GM12872 (cell line): ENCODE measurements at regions not wholly inside any gene's neighbourhood (a gene's known extent, or its start where the extent isn't known, plus 50 kb on each side); places are given as distances from the start of the nearest gene placed in this dataset.

Source experiments
- TF ChIP-seq, protein P1 (sequence below): IDR thresholded peaks from 3 replicates; pipeline ENCODE4 v1.5.1; 2011; ENCODE audit warnings: low read depth, mild to moderate bottlenecking, low read length, moderate library complexity; ENCODE audit not compliant: insufficient read depth

GRCh38 chr3:34258271-34258998 lies 460.0 kb downstream of the PDCD6IP start:
- TF ChIP-seq, protein P1, sequence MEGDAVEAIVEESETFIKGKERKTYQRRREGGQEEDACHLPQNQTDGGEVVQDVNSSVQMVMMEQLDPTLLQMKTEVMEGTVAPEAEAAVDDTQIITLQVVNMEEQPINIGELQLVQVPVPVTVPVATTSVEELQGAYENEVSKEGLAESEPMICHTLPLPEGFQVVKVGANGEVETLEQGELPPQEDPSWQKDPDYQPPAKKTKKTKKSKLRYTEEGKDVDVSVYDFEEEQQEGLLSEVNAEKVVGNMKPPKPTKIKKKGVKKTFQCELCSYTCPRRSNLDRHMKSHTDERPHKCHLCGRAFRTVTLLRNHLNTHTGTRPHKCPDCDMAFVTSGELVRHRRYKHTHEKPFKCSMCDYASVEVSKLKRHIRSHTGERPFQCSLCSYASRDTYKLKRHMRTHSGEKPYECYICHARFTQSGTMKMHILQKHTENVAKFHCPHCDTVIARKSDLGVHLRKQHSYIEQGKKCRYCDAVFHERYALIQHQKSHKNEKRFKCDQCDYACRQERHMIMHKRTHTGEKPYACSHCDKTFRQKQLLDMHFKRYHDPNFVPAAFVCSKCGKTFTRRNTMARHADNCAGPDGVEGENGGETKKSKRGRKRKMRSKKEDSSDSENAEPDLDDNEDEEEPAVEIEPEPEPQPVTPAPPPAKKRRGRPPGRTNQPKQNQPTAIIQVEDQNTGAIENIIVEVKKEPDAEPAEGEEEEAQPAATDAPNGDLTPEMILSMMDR = no peak

GRCh38 chr3:34260271-34261000 lies 462.0 kb downstream of the PDCD6IP start:
- TF ChIP-seq, protein P1 = peak; percentile 65

DNA sequence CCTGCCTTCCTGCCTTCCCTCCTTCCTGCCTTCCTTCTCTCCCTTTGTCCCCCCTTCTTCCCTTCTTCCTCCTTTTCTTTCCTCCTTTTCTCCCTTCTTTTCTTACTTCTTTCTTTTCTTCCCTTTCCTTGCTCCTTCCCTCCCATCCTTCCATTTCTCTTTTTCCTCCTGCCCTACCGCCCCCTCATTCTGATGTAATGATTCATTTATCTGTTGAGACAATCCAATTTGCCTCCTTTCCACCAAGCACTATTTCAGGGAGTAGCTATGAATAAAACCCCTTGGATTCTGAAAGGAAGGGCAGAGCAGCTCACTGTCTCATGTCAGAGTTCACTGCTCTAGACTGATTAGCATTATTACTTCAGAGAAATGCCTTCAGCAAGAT lies 462.6 kb downstream of the PDCD6IP start:
- TF ChIP-seq, protein P1 = no peak

- TF ChIP-seq, protein P1 = no peak
Measured at GRCh38 chr3:34263101-34263621, 464.7 kb downstream of the PDCD6IP start.

DNA sequence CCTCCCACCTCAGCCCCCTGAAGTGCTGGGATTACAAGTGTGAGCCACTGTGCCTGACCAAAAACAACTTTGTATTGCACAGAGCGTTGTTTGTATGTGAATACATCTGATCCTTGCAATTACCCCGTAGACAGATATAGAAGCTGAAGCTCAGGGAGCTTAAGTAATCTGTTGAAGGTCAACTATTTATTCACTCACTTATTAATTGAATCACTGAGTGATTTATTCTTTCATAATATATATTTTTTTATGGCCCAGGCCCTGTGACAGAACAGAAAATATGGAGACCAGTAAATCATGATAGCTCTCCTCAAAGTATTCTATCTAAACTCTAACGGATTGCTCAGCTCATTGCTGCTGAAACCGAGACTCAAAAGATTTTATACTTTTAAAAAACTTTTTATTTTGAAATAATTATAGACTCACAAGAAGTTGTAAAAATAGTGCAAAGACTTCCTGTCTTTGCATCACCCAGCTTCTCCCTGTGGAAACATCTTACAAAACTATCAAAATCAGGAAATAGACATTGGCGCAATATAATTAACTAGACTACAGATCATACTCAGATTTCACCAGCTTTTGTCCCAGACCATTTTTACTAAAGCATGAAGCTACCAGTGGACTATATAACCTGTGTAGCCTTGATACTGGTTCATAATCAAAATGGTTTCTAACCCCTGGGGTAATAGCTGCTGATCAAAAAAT lies 466.1 kb downstream of the PDCD6IP start:
- TF ChIP-seq, protein P1 = no peak

- TF ChIP-seq, protein P1 = no peak
Measured at GRCh38 chr3:34267088-34267487, 468.7 kb downstream of the PDCD6IP start.
